Uterus (tissue), 3 donors: ENCODE measurements at regions not wholly inside any gene's neighbourhood (a gene's known extent, or its start where the extent isn't known, plus 50 kb on each side); places are given as distances from the start of the nearest gene placed in this dataset.

Source experiments
- DNase-seq, 2 donors: peaks; one replicate each; pipeline ENCODE4 v3.0.0-alpha.2; 2019 to 2020
- H3K27ac ChIP-seq, 2 donors: fragments of 200-600 bp; sonication (generic); 1 replicate in 1 of 2; 2 replicates in 1 of 2; pipeline ENCODE4 v1.5.1; 2016 to 2018
- H3K27me3 ChIP-seq, 2 donors: fragments of 200-600 bp; sonication (generic); one replicate each; pipeline ENCODE4 v1.5.1; 2018 to 2019; ENCODE audit warnings: control low read depth in 1 of 2
- H3K36me3 ChIP-seq, 2 donors: fragments of 200-600 bp; sonication (generic); one replicate each; pipeline ENCODE4 v1.5.1; 2019; ENCODE audit warnings: control low read depth in 1 of 2
- H3K4me1 ChIP-seq, 2 donors: fragments of 200-600 bp; sonication (generic); one replicate each; pipeline ENCODE4 v1.5.1; 2018 to 2019; ENCODE audit warnings: control low read depth in 1 of 2
- H3K4me3 ChIP-seq, 2 donors: fragments of 200-600 bp; sonication (generic); 1 replicate in 1 of 2; 2 replicates in 1 of 2; pipeline ENCODE4 v1.5.1; 2018 to 2019; ENCODE audit warnings: mild to moderate bottlenecking in 1 of 2
- H3K9me3 ChIP-seq, 2 donors: fragments of 200-600 bp; sonication (generic); one replicate each; pipeline ENCODE4 v1.5.1; 2019; ENCODE audit warnings: control low read depth in 1 of 2
- CTCF ChIP-seq, 4 experiments: fragments of 200-600 bp in 2 of 4; fragments of 450-650 bp in 2 of 4; sonication (generic) in 2 of 4; IDR thresholded peaks; one replicate each; pipeline ENCODE4 v1.5.1; 2016 to 2019; ENCODE audit warnings: antibody characterized with exemption in 4 of 4, mild to moderate bottlenecking in 2 of 4, moderate library complexity in 1 of 4
- POLR2A ChIP-seq, 2 donors: fragments of 450-650 bp; IDR thresholded peaks; one replicate each; pipeline ENCODE4 v1.6.1; 2016; ENCODE audit warnings: antibody characterized with exemption in 2 of 2, mild to moderate bottlenecking in 1 of 2, moderate library complexity in 1 of 2
- intact Hi-C: fragments of 100-400 bp; cut with DNase I; formaldehyde crosslinking; loops from one replicate; pipeline ENCODE4 v1.15.1; 2023; ENCODE audit warnings: low total_unique reads
- donor health status: DM: yes; HTN: yes; CAD: no.

GRCh38 chr4:182066037-182066436 lies 177.2 kb upstream of the TENM3 start:
- Histone ChIP-seq H3K36me3 (no peaks in the 10 kb centered on the region), H3K4me1 (no peaks in the 10 kb centered on the region), H3K4me3 (no peak overlapping the region), H3K9me3 (no peaks in the 10 kb centered on the region), H3K27me3 (no peaks in the 10 kb centered on the region), H3K27ac (no peak overlapping the region)
- no peak for DNase-seq
- TF ChIP-seq POLR2A (IDR thresholded peaks at IDR 0.05) (no peak), CTCF (IDR thresholded peaks at IDR 0.05) (no peak)
- intact Hi-C loops = no loop called here

- TF ChIP-seq POLR2A (IDR thresholded peaks at IDR 0.05) (no peak), CTCF (IDR thresholded peaks at IDR 0.05) (no peak)
- no peaks in the 10 kb centered on the region for H3K36me3 ChIP-seq
- intact Hi-C loops = no loop called here
- no peaks in the 10 kb centered on the region for H3K4me1 ChIP-seq
- DNase-seq = no peak
- H3K4me3 ChIP-seq = no peak overlapping the region
- no peaks in the 10 kb centered on the region for H3K27me3 ChIP-seq
- no peak overlapping the region for H3K27ac ChIP-seq
- H3K9me3 ChIP-seq = no peaks in the 10 kb centered on the region
Measured at GRCh38 chr4:182067828-182068227, 175.4 kb upstream of the TENM3 start.

GRCh38 chr4:182068920-182069319 lies 174.3 kb upstream of the TENM3 start:
- H3K4me3 ChIP-seq = no peak overlapping the region
- no peaks in the 10 kb centered on the region for H3K4me1 ChIP-seq
- intact Hi-C loops = no loop called here
- H3K27ac ChIP-seq = no peak overlapping the region
- no peaks in the 10 kb centered on the region for H3K9me3 ChIP-seq
- TF ChIP-seq CTCF (IDR thresholded peaks at IDR 0.05) (no peak), POLR2A (IDR thresholded peaks at IDR 0.05) (no peak)
- no peak for DNase-seq
- no peaks in the 10 kb centered on the region for H3K27me3 ChIP-seq
- no peaks in the 10 kb centered on the region for H3K36me3 ChIP-seq

GRCh38 chr4:182073278-182073677 lies 169.9 kb upstream of the TENM3 start:
- Histone ChIP-seq H3K27me3 (no peaks in the 10 kb centered on the region), H3K36me3 (no peaks in the 10 kb centered on the region), H3K4me1 (no peaks in the 10 kb centered on the region), H3K27ac (no peak overlapping the region), H3K9me3 (no peaks in the 10 kb centered on the region), H3K4me3 (no peak overlapping the region)
- intact Hi-C loops = no loop called here
- TF ChIP-seq POLR2A (IDR thresholded peaks at IDR 0.05) = no peak
- TF ChIP-seq CTCF (IDR thresholded peaks at IDR 0.05) = no peak
- DNase-seq = no peak

- no peaks in the 10 kb centered on the region for H3K9me3 ChIP-seq
- no peak overlapping the region for H3K27ac ChIP-seq
- H3K27me3 ChIP-seq = no peaks in the 10 kb centered on the region
- H3K4me3 ChIP-seq = no peak overlapping the region
- DNase-seq = no peak
- no peaks in the 10 kb centered on the region for H3K4me1 ChIP-seq
- H3K36me3 ChIP-seq = no peaks in the 10 kb centered on the region
- TF ChIP-seq POLR2A (IDR thresholded peaks at IDR 0.05) (no peak), CTCF (IDR thresholded peaks at IDR 0.05) (no peak)
- intact Hi-C loops = no loop called here
Measured at GRCh38 chr4:182074139-182074538, 169.1 kb upstream of the TENM3 start.
